T-helper 1 cell (primary cell): ENCODE measurements at regions not wholly inside any gene's neighbourhood (a gene's known extent, or its start where the extent isn't known, plus 50 kb on each side); places are given as distances from the start of the nearest gene placed in this dataset.
"Not testable (repeated sequence)": the region's sequence is repeated elsewhere in the genome, so short reads cannot be mapped to it uniquely, and the experiment has no call there.

ENCODE experiments used
- DNase-seq, 5 donors: peaks; one replicate each; pipeline ENCODE4 v3.0.0-alpha.2; 2012 to 2020

GRCh38 chr10:63929831-63930467 lies 408.7 kb downstream of the REEP3 start:
- DNase-seq = no peak

- no peak for DNase-seq
Measured at GRCh38 chr10:63930584-63930983, 409.4 kb downstream of the REEP3 start.

- no peak for DNase-seq
Measured at GRCh38 chr10:63935705-63936104, 414.5 kb downstream of the REEP3 start.

DNA sequence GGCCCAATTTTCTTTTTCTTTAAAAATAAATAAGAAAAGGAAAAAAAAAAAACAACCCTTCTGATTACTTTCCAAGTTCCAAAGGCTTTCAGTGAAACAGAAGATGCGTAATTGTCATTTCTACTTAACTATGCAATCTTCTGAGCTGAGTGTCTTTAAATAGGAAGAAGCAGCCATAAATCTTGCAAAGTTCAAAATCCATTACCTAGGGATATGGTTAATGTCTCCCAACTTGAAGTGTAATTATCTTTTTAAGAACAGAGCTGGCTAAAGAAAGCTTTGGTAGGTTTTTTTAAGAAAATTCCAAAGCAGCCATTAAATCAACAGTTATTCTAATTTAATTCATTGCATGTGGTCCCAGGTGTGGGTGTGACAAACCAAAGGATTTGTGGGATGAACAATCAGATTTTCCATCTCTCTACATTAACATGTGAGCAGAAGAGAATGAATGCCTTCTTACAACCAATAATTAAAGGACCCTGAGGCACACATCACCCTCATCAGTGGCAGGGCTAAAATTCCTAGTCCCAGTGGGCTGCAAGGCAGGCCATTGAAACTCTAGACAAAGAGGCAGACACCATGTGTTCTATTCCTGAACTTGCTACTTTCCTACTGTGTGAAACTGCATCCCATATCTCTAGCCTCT lies 419.2 kb downstream of the REEP3 start:
- DNase-seq = no peak

DNA sequence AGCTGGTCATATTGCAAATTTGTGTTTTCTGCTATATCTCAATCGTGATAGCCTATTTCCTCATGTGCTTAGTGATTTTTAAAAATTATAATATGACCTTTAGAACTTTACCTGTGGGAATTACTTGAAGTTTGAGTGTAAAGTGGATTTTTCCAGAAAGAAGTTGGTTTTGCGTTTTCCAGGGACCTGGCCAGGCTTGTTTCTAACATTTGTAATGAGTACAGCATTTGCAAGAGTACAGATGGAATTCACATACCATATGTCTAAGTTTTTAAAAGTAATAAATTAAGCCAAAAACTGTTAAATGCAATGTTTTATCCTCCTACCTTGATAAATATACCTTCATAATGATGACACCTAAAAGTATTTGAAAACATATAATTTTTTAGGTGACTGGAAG lies 443.2 kb downstream of the REEP3 start:
- DNase-seq = no peak

DNA sequence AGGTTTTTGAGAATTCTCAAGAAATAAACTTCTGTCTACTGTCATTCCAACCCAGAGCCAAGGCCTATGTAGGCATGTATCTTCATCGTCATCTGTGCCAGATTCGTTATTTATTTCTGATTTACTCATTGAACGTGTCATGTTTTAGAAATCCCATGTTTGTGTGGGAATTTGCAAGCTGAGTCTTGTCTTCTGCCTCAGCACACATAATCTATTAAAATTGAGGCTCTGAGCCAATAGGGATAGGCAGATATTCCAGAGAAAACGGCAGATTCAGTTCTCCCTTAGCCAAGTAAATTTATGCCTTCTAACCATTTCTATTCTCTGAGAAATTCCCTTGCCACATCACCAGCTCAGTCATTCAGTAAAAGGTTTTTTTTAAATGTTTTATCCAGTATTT lies 444.6 kb downstream of the REEP3 start:
- no peak for DNase-seq

GRCh38 chr10:63972949-63973827 lies 452.0 kb downstream of the REEP3 start:
- no peak for DNase-seq

DNA sequence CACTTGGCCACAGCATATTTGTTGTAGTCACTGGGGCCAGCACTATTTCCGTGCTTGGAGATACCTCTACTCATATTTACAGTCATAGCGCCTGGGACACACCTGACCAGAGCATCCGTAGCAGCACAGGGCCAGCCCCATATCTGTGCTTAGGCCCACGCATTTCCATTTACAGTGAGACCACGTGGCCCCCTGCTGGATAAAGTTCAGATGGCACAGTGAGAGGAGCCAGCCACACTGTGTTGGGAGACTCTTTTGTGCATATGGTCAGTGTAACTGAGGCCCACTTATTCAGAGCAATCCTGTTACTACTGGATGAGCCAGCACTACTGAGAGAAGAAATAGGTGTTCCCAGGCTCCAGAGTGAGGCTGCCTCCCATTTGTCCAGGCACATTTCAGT lies 455.3 kb downstream of the REEP3 start:
- peak in 1 of 5 donors; percentile 12 for DNase-seq

- peak in 1 of 5 donors; percentile 10 for DNase-seq
Measured at GRCh38 chr10:63977329-63977923, 456.2 kb downstream of the REEP3 start.

- not testable (repeated sequence) for DNase-seq
Measured at GRCh38 chr10:63980870-63981269, 459.7 kb downstream of the REEP3 start.

DNA sequence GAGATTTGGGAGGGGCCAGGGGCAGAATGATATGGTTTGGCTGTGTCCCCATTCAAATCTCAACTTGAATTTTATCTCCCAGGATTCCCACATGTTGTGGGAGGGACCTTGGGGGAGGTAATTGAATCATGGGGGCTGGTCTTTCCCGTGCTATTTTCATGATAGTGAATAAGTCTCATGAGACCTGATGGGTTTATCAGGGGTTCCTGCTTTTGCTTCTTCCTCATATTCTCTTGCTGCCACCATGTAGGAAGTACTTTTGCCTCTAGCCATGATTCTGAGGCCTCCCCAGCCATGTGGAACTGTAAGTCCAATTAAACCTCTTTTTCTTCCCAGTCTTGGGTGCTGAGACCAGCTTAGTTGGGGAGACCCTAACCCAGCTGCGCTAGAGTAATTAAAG lies 462.9 kb downstream of the REEP3 start:
- not testable (repeated sequence) for DNase-seq

DNA sequence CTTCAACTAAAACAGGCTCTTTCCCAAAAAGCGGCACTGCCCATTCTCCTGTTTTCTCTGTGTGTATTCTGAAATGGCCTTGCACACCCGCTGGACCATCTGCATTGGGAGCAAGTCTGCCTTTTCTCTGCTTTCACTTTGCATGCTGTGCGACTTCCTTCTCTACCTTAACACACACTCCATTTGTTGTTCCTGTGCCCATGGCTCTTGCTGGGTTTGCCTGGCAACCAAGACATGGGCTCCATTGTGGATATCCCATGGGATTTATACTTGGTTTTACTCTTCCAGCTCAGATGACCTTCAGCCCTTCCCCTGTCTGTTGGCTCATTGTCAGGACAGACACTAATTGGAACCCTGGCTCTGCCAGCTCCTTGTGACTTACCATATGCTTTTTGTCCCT lies 465.3 kb downstream of the REEP3 start:
- DNase-seq = no peak

GRCh38 chr10:63987212-63987611 lies 466.0 kb downstream of the REEP3 start:
- no peak for DNase-seq

DNA sequence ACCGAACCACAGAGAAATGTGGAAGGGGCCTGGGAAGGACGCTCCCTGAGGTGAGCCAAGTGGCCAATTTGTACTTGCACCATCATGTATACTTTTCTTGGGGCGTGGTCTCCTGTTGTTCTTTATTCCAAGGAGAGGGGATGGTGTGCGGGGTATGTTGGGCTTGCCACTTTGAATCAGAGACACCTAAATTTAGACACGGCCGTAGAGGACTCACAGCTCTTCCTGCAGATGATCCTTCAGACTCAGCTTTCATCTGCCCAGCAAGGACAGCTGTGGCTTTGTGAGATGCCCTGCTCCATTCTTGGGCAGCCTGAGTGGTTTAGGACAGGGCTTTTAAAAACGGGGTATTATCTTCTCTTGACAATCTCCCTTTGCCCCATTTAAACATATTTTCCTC lies 473.2 kb downstream of the REEP3 start:
- no peak for DNase-seq

DNA sequence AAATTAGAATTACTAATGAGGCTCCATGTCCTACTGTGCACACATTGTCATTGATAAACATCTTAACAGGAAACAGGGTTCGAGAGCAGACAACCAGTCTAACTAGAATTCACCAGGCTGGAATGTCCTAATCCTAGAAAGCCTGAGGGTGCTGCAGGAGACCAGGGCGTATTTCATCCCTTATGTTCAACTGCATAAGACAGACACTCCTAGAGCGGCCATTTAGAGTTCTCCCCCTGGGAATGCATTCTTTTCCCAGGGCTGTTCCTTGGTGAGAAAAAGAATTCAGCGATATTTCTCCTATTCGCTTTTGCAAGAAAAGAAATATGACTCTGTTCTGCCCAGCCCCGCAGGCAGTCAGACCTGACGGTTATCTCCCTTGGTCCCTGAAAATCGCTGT lies 486.0 kb downstream of the REEP3 start:
- no peak for DNase-seq

DNA sequence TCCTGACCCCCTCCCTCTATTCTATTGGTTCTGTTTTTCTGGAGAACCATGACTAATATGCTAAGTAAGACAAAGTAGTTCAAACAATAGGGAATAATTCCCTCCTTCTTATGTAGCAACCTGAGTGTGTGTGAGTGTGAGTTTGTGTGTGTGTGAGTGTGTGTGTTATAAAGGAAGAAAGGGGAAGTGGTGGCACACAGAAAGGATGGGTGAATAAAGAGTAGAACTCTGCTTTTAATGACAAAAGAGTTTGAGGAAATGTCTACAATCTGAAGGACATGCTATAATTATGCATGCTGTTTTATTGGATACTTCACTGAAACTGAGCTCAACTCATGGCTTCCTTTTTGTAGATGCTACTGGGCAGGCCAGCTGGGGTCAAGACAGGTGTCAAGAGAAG lies 489.5 kb downstream of the REEP3 start:
- no peak for DNase-seq

- no peak for DNase-seq
Measured at GRCh38 chr10:64011912-64012714, 490.9 kb downstream of the REEP3 start.

GRCh38 chr10:64014281-64014680 lies 493.1 kb downstream of the REEP3 start:
- no peak for DNase-seq

DNA sequence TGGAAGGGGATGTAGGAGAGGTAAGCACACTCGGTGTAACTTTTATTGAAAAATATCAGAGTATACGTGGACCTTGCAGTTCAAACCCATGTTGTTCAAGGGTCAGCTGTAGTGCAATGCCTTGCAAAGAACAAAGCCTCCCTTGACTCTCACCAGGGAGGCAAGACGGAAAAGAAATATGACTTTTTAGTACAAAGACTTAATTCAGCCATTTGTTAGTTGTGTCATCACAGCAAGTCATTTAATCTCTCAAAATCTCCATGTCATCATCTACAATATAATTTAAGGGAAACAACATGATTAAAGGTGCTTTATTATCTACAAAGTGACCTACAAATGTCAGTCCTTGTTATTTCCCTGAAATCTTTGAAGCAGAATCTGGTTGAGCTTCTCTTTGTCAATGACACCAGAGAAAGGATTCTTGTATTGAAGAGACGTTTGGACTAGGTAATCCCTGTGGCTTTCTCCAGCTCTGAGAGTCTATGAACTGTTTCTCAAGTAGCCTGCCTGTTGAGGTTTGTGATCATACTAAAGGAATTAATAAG lies 502.8 kb downstream of the REEP3 start:
- DNase-seq = no peak

DNA sequence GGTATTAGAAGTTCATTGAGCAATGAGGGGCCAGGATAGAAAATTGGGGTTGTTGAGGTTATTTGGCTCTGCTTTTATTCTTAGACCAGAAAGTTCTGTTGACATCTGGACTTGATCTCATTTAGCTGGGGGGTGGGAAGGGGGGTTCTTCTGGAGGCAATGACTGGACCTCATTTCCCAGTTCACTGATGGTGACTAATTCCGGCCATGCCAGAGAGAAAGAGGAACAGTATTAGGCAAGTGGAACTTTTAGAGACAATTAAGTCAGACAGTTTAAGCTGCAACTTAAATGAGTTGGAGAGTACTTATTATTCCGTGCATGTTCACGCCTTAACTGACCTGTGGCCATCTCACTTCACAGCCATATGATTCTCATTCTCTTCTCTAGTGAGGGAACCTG lies 512.5 kb downstream of the REEP3 start:
- DNase-seq = no peak

DNA sequence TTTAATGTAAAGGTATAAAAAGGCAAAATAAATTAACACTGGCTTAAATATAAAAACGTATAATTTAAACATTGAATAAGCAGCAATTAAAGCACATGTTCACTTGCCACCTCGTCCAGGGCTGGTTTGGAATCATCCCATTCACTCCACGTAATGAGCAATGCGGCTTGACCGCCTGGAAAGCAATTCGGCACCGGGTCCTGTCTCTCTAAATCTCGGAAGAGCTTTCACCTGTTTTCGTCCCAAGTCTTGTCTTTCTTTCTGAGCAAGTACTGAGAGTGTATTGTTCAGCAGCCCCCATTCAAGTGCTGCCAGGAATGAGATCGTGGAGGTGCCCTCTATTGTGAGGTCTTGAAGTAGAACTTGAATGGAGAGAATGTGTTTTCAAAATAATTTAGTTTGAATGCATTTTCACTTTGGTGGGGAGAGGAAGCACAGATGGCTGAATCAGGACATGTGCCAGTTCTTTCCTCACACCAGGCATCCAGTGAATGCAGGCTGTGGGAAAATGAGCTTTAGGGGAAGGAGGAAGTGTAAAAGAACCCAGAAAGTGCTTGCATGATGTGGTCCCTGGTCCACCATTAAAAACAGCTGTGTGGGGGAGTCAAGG lies 515.2 kb downstream of the REEP3 start:
- DNase-seq = no peak
